HepG2 (cell line): ENCODE measurements at regions not wholly inside any gene's neighbourhood (a gene's known extent, or its start where the extent isn't known, plus 50 kb on each side); places are given as distances from the start of the nearest gene placed in this dataset.

ENCODE experiments used
- BCL6 ChIP-seq: IDR thresholded peaks from 2 replicates; pipeline ENCODE4 v1.6.1; 2016; ENCODE audit warnings: missing genetic modification reagents, missing compliant biosample characterization
- EZH2 ChIP-seq: conservative IDR thresholded peaks from 2 replicates; pipeline ENCODE4 v1.6.1; 2012; ENCODE audit warnings: mild to moderate bottlenecking, low read depth, low read length, moderate library complexity
- FOXO4 ChIP-seq: sonication (generic); formaldehyde crosslinking; conservative IDR thresholded peaks from 2 replicates; pipeline ENCODE4 v1.8.1; 2023; ENCODE audit warnings: missing genetic modification reagents
- HDAC2 ChIP-seq: sonication (generic); formaldehyde crosslinking; IDR thresholded peaks from 2 replicates; pipeline ENCODE4 v1.4.0; 2020; ENCODE audit warnings: missing genetic modification reagents
- MAZ ChIP-seq, 2 experiments: sonication (generic) in 1 of 2; formaldehyde crosslinking in 1 of 2; IDR thresholded peaks; 2 replicates each; pipeline versions ENCODE4 v1.5.0 to v1.6.1; 2012 to 2020; ENCODE audit warnings: low read depth in 2 of 2, mild to moderate bottlenecking in 2 of 2, borderline replicate concordance in 1 of 2, improper control_type of control experiment in 1 of 2, low read length in 1 of 2, missing genetic modification reagents in 1 of 2, moderate library complexity in 1 of 2
- NBN ChIP-seq: fragments of 450-650 bp; conservative IDR thresholded peaks from 2 replicates; pipeline ENCODE4 v1.6.1; 2017
- NFKB2 ChIP-seq: sonication (generic); formaldehyde crosslinking; IDR thresholded peaks from 2 replicates; pipeline ENCODE4 v1.4.0; 2020; ENCODE audit warnings: missing genetic modification reagents, borderline replicate concordance
- NFYB ChIP-seq: sonication (generic); formaldehyde crosslinking; IDR thresholded peaks from 2 replicates; pipeline ENCODE4 v1.4.0; 2020; ENCODE audit warnings: missing genetic modification reagents
- POLR2A ChIP-seq, 2 experiments: IDR thresholded peaks; 2 replicates each; pipeline ENCODE4 v1.6.1; 2011; ENCODE audit warnings: low read depth in 2 of 2, low read length in 2 of 2, mild to moderate bottlenecking in 1 of 2, moderate library complexity in 1 of 2; ENCODE audit not compliant: insufficient read depth in 1 of 2
- SIN3A ChIP-seq: IDR thresholded peaks from 2 replicates; pipeline ENCODE4 v1.6.1; 2011; ENCODE audit warnings: low read depth, mild to moderate bottlenecking, control low read depth, low read length, borderline replicate concordance
- TCF7L2 ChIP-seq: IDR thresholded peaks from 2 replicates; pipeline ENCODE4 v1.6.1; 2011; ENCODE audit warnings: mild to moderate bottlenecking, low read depth, low read length, moderate library complexity
- TF ChIP-seq, protein P1 (sequence below): sonication (generic); formaldehyde crosslinking; IDR thresholded peaks from 2 replicates; pipeline ENCODE4 v1.5.0; 2020; ENCODE audit warnings: missing genetic modification reagents

DNA sequence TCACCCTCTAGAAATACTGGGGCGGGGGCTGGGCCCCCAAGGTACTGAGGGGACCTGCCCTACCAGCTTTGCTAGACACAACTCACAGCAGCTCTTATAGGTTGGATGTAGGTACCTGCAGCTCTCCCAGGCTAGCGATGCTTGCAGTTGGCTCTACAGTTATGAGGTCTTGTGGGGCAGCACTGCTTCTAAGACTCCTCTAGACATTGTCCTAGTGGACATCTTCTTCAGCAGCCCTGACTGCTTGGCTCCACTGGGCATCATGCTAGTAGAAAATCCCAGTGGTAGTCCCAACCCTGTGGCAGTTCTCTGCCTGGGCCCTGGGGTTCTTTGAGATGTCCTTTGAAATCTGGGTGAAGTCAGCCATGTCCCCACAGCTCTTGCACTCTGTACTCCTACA, 419.3 kb upstream of the SEL1L start:
- TF ChIP-seq NBN (no peak), EZH2 (no peak), NFYB (CRISPR knock-in tag) (no peak), SIN3A (no peak), BCL6 (CRISPR knock-in tag) (no peak), TCF7L2 (no peak), NFKB2 (CRISPR knock-in tag) (no peak), FOXO4 (CRISPR knock-in tag) (no peak), MAZ (IDR thresholded peaks at IDR 0.05; ENCODE audit: borderline replicate concordance, low read depth, low read length) (no peak), MAZ (CRISPR knock-in tag; IDR thresholded peaks at IDR 0.05; ENCODE audit: low read depth) (no peak), HDAC2 (no peak), POLR2A (IDR thresholded peaks at IDR 0.05; ENCODE audit: insufficient read depth in 1 of 2, low read depth in 2 of 2, low read length in 2 of 2) (no peak)
- TF ChIP-seq, protein P1, sequence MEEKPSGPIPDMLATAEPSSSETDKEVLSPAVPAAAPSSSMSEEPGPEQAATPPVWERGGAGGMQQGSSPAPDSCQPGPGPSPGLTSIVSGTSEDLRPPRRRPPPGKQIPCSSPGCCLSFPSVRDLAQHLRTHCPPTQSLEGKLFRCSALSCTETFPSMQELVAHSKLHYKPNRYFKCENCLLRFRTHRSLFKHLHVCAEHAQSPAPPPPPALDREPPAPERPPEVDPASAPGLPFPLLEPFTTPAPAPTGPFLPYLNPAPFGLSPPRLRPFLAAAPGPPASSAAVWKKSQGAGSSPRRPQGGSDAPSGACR (CRISPR knock-in tag) = no peak
